Transverse colon (tissue), 3 donors: ENCODE measurements at regions not wholly inside any gene's neighbourhood (a gene's known extent, or its start where the extent isn't known, plus 50 kb on each side); places are given as distances from the start of the nearest gene placed in this dataset.

ENCODE experiments used
- POLR2A ChIP-seq: fragments of 450-650 bp; IDR thresholded peaks from one replicate; pipeline ENCODE4 v1.6.1; 2016; ENCODE audit warnings: antibody characterized with exemption, mild to moderate bottlenecking, moderate library complexity
- TF ChIP-seq, protein P1 (sequence below), 5 experiments: fragments of 200-600 bp in 3 of 5; fragments of 450-650 bp in 2 of 5; sonication (generic) in 3 of 5; IDR thresholded peaks; 1 replicate in 2 of 5; 2 replicates in 3 of 5; pipeline ENCODE4 v1.5.1; 2016 to 2017; ENCODE audit warnings: antibody characterized with exemption in 5 of 5, inconsistent platforms in 3 of 5, mild to moderate bottlenecking in 2 of 5, moderate library complexity in 1 of 5

DNA sequence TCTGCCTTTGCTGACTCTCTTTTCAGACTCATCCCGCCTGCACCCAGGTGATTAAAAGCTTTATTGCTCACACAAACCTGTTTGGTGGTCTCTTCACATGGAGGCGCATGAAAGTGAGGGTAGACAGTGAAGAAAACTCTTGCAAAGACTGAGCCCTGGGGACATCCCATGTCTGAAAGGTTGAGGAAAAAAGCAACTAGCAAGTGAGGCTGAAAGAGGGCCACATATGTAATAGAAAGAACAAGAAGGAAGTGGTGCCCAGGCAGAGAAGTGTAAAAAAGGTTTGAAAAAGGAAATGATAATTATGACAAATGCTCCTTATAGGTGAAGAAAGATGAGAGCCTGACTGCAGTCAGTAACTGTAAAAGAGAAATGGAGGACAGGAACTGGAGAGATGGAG, 115.9 kb upstream of the NEK7 start:
- TF ChIP-seq, protein P1, sequence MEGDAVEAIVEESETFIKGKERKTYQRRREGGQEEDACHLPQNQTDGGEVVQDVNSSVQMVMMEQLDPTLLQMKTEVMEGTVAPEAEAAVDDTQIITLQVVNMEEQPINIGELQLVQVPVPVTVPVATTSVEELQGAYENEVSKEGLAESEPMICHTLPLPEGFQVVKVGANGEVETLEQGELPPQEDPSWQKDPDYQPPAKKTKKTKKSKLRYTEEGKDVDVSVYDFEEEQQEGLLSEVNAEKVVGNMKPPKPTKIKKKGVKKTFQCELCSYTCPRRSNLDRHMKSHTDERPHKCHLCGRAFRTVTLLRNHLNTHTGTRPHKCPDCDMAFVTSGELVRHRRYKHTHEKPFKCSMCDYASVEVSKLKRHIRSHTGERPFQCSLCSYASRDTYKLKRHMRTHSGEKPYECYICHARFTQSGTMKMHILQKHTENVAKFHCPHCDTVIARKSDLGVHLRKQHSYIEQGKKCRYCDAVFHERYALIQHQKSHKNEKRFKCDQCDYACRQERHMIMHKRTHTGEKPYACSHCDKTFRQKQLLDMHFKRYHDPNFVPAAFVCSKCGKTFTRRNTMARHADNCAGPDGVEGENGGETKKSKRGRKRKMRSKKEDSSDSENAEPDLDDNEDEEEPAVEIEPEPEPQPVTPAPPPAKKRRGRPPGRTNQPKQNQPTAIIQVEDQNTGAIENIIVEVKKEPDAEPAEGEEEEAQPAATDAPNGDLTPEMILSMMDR (IDR thresholded peaks at IDR 0.05): no peak
- no peak for TF ChIP-seq POLR2A
